K562 (cell line): ENCODE measurements at regions not wholly inside any gene's neighbourhood (a gene's known extent, or its start where the extent isn't known, plus 50 kb on each side); places are given as distances from the start of the nearest gene placed in this dataset.

ENCODE experiments used
- ATF3 ChIP-seq, 2 experiments: fragments of 450-650 bp in 1 of 2; sonication (generic) in 1 of 2; formaldehyde crosslinking in 1 of 2; IDR thresholded peaks in 1 of 2; conservative IDR thresholded peaks in 1 of 2; 2 replicates each; pipeline versions ENCODE4 v1.6.1 to v1.8.1; 2016 to 2023; ENCODE audit warnings: mild to moderate bottlenecking in 2 of 2, moderate library complexity in 2 of 2, inconsistent platforms in 1 of 2, missing genetic modification reagents in 1 of 2
- KLF6 ChIP-seq: fragments of 250-450 bp; sonication (Bioruptor Pico); IDR thresholded peaks from 2 replicates; pipeline ENCODE4 v1.4.0; 2020; ENCODE audit warnings: mild to moderate bottlenecking, moderate library complexity, borderline replicate concordance
- NONO ChIP-seq, 2 experiments: fragments of 200-400 bp in 1 of 2; fragments of 450-650 bp in 1 of 2; formaldehyde crosslinking in 1 of 2; IDR thresholded peaks; 2 replicates each; pipeline ENCODE4 v1.6.1; 2017; ENCODE audit warnings: low read depth in 2 of 2, mild to moderate bottlenecking in 2 of 2, moderate library complexity in 2 of 2, low read length in 1 of 2
- ZNF217 ChIP-seq: sonication (generic); formaldehyde crosslinking; IDR thresholded peaks from 2 replicates; pipeline ENCODE4 v1.8.0; 2022; ENCODE audit warnings: mild to moderate bottlenecking, missing genetic modification reagents
- ZNF253 ChIP-seq: fragments of 250-450 bp; sonication (Bioruptor Pico); conservative IDR thresholded peaks from 2 replicates; pipeline ENCODE4 v1.6.1; 2021; ENCODE audit warnings: mild to moderate bottlenecking
- TF ChIP-seq, protein P1 (sequence below): sonication (generic); formaldehyde crosslinking; IDR thresholded peaks from 2 replicates; pipeline ENCODE4 v1.8.0; 2023; ENCODE audit warnings: mild to moderate bottlenecking, missing genetic modification reagents
- TF ChIP-seq, protein P2 (sequence below): sonication (generic); formaldehyde crosslinking; IDR thresholded peaks from 2 replicates; pipeline ENCODE4 v1.8.1; 2023; ENCODE audit warnings: mild to moderate bottlenecking, missing genetic modification reagents, moderate library complexity

DNA sequence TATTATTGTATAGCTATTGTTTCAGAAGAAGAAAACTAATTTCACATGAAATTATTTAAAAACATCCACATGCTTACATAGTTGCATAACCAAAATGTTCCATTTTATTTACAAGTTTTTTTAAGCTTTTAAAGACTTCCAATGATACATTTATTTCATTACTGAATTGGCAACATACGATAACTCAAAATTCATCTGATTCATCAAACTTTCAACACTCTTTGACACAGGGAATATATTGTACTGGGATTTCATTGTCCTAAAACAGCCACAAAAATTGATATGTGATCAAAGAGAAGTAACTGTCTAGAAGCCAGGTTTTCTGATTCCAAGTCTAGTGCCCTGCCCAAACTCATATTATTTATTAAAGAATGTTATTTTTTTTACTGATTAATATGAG lies 131.4 kb upstream of the USP24 start (continued):
- no peak for TF ChIP-seq ATF3 (IDR thresholded peaks at IDR 0.05)
- no peak for TF ChIP-seq ATF3 (CRISPR knock-in tag; conservative IDR thresholded peaks at IDR 0.05)
- no peak for TF ChIP-seq ZNF253 (CRISPR knock-in tag)
- no peak for TF ChIP-seq ZNF217 (CRISPR knock-in tag)
- no peak for TF ChIP-seq KLF6 (CRISPR knock-in tag)
- TF ChIP-seq, protein P1, sequence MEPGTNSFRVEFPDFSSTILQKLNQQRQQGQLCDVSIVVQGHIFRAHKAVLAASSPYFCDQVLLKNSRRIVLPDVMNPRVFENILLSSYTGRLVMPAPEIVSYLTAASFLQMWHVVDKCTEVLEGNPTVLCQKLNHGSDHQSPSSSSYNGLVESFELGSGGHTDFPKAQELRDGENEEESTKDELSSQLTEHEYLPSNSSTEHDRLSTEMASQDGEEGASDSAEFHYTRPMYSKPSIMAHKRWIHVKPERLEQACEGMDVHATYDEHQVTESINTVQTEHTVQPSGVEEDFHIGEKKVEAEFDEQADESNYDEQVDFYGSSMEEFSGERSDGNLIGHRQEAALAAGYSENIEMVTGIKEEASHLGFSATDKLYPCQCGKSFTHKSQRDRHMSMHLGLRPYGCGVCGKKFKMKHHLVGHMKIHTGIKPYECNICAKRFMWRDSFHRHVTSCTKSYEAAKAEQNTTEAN (CRISPR knock-in tag), result no peak
- TF ChIP-seq, protein P2, sequence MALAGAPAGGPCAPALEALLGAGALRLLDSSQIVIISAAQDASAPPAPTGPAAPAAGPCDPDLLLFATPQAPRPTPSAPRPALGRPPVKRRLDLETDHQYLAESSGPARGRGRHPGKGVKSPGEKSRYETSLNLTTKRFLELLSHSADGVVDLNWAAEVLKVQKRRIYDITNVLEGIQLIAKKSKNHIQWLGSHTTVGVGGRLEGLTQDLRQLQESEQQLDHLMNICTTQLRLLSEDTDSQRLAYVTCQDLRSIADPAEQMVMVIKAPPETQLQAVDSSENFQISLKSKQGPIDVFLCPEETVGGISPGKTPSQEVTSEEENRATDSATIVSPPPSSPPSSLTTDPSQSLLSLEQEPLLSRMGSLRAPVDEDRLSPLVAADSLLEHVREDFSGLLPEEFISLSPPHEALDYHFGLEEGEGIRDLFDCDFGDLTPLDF, result no peak
- TF ChIP-seq NONO (IDR thresholded peaks at IDR 0.05; ENCODE audit: low read depth in 2 of 2, low read length in 1 of 2), result no peak
- TF ChIP-seq, all 486 proteins: peak for 0
